ENCODE measurements at regions not wholly inside any gene's neighbourhood (a gene's known extent, or its start where the extent isn't known, plus 50 kb on each side); places are given as distances from the start of the nearest gene placed in this dataset.

DNA sequence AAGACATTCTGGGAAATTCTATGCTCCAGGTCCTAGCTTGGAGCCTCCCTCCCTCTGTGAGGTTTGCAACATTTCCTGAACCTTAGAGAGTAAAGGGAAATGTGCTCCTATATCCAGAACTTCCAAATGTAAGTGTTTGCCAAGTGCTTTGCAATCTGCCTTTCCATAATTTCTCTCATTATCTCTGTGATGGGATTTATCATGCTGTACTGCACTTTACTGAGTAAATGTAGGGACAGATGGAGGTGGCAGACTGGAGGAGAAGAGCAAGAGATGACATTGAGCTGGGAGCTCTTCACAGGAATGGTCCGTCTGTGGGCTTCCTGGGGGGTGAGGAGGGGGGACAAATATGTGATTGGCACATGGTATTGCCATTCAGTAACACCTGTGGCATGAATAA, 184.3 kb downstream of the SOX4 start:
- no peak for DNase-seq
- Histone ChIP-seq H3K9me2 (no peaks in the 10 kb centered on the region), H3K9me3 (no peaks in the 10 kb centered on the region), H3K4me1 (ENCODE audit: control insufficient read depth in 1 of 2, insufficient read depth in 2 of 2, low read depth in 1 of 2, low read length in 1 of 2) (peaks cover 3 to 7% of the 10 kb centered on the region in 2 experiments; a peak in 3 of 4 replicates), H3K79me2 (ENCODE audit: insufficient read depth) (peaks cover 14% of the 10 kb centered on the region), H2AFZ (ENCODE audit: low read depth) (no peak overlapping the region), H3F3A (replicated peaks; ENCODE audit: insufficient read depth) (peaks cover 4% of the 10 kb centered on the region), H3K4me2 (no peak overlapping the region), H3K9ac (no peak overlapping the region), H3K27me3 (ENCODE audit: insufficient read depth) (no peaks in the 10 kb centered on the region), H3K27ac (ENCODE audit: low read depth in 2 of 2, low read length in 1 of 2) (no peak overlapping the region), H4K20me1 (ENCODE audit: insufficient read depth) (no peaks in the 10 kb centered on the region), H3K4me3 (ENCODE audit: low read depth in 2 of 2, low read length in 1 of 2) (no peak overlapping the region), H3K36me3 (replicated peaks in 1 of 2; ENCODE audit: control insufficient read depth in 1 of 2, insufficient read depth in 2 of 2, low read length in 1 of 2) (no peaks in the 10 kb centered on the region)
- TF ChIP-seq SMC3 (IDR thresholded peaks at IDR 0.05; ENCODE audit: low read depth, low read length) (no peak), SIN3A (IDR thresholded peaks at IDR 0.05; ENCODE audit: borderline replicate concordance, low read depth, low read length) (no peak), MXI1 (IDR thresholded peaks at IDR 0.05; ENCODE audit: low read depth, low read length) (no peak), TAF1 (IDR thresholded peaks at IDR 0.05; ENCODE audit: borderline replicate concordance, low read depth, low read length) (no peak), CTCF (IDR thresholded peaks at IDR 0.05) (no peak), ELF1 (IDR thresholded peaks at IDR 0.05) (no peak)
- TF ChIP-seq, protein P1, sequence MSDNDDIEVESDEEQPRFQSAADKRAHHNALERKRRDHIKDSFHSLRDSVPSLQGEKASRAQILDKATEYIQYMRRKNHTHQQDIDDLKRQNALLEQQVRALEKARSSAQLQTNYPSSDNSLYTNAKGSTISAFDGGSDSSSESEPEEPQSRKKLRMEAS (IDR thresholded peaks at IDR 0.05; ENCODE audit: low read depth), result no peak
- ChIA-PET POLR2A (no interaction called here), CTCF (interaction anchor here (0.7 kb wide), 1 partner anchor 174 kb away, joined by 4 read pairs; no protein-coding TSS in a partner anchor)
- 100% methylated on average over 1 of the region's 1 CpG for WGBS (ENCODE audit: low lambda C conversion rate)

GRCh38 chr6:21780141-21780540, 186.6 kb downstream of the SOX4 start:
- POLR2A ChIA-PET, result interaction anchor here (1.0 kb wide), 1 partner anchor 48 kb away, joined by 3 read pairs; no protein-coding TSS in a partner anchor
- WGBS (ENCODE audit: low lambda C conversion rate), result 79% methylated on average over 2 of the region's 2 CpGs
- no peak overlapping the region for H2AFZ ChIP-seq (ENCODE audit: low read depth)
- no peaks in the 10 kb centered on the region for H3K27me3 ChIP-seq (ENCODE audit: insufficient read depth)
- CTCF ChIA-PET, result interaction anchor here (1.2 kb wide), 1 partner anchor 11 kb away, joined by 3 read pairs; no protein-coding TSS in a partner anchor
- no peak overlapping the region for H3K4me3 ChIP-seq (ENCODE audit: low read depth in 2 of 2, low read length in 1 of 2)
- H3F3A ChIP-seq (replicated peaks; ENCODE audit: insufficient read depth), result peaks cover 7% of the 10 kb centered on the region
- no peak overlapping the region for H3K9ac ChIP-seq
- no peaks in the 10 kb centered on the region for H3K9me3 ChIP-seq
- no peaks in the 10 kb centered on the region for H3K36me3 ChIP-seq (replicated peaks in 1 of 2; ENCODE audit: control insufficient read depth in 1 of 2, insufficient read depth in 2 of 2, low read length in 1 of 2)
- peak overlapping the region in 1 of 2 experiments; percentile 41; a peak in 1 of 4 replicates for H3K27ac ChIP-seq (ENCODE audit: low read depth in 2 of 2, low read length in 1 of 2)
- peaks cover 6% of the 10 kb centered on the region for H3K79me2 ChIP-seq (ENCODE audit: insufficient read depth)
- no peak for DNase-seq
- H3K9me2 ChIP-seq, result no peaks in the 10 kb centered on the region
- TF ChIP-seq POLR2AphosphoS5 (IDR thresholded peaks at IDR 0.05; ENCODE audit: low read depth, low read length) (no peak), ZBTB33 (IDR thresholded peaks at IDR 0.05; ENCODE audit: borderline replicate concordance, low read depth) (no peak), GATA2 (CRISPR knock-in tag; IDR thresholded peaks at IDR 0.05) (no peak), MXI1 (IDR thresholded peaks at IDR 0.05; ENCODE audit: low read depth, low read length) (no peak), FOXM1 (IDR thresholded peaks at IDR 0.05; ENCODE audit: low read depth) (no peak), FOSL2 (IDR thresholded peaks at IDR 0.05; ENCODE audit: borderline replicate concordance, low read depth) (no peak), CHD2 (IDR thresholded peaks at IDR 0.05; ENCODE audit: low read length, partially characterized antibody) (no peak), EP300 (IDR thresholded peaks at IDR 0.05; ENCODE audit: borderline replicate concordance in 1 of 2, low read depth in 1 of 2, low read length in 1 of 2) (no peak), FOXJ3 (CRISPR knock-in tag; IDR thresholded peaks at IDR 0.05) (no peak), ELF1 (IDR thresholded peaks at IDR 0.05) (no peak)
- TF ChIP-seq, protein P2, sequence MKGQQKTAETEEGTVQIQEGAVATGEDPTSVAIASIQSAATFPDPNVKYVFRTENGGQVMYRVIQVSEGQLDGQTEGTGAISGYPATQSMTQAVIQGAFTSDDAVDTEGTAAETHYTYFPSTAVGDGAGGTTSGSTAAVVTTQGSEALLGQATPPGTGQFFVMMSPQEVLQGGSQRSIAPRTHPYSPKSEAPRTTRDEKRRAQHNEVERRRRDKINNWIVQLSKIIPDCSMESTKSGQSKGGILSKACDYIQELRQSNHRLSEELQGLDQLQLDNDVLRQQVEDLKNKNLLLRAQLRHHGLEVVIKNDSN (IDR thresholded peaks at IDR 0.05; ENCODE audit: borderline replicate concordance, low read depth), result no peak
- TF ChIP-seq, protein P3, sequence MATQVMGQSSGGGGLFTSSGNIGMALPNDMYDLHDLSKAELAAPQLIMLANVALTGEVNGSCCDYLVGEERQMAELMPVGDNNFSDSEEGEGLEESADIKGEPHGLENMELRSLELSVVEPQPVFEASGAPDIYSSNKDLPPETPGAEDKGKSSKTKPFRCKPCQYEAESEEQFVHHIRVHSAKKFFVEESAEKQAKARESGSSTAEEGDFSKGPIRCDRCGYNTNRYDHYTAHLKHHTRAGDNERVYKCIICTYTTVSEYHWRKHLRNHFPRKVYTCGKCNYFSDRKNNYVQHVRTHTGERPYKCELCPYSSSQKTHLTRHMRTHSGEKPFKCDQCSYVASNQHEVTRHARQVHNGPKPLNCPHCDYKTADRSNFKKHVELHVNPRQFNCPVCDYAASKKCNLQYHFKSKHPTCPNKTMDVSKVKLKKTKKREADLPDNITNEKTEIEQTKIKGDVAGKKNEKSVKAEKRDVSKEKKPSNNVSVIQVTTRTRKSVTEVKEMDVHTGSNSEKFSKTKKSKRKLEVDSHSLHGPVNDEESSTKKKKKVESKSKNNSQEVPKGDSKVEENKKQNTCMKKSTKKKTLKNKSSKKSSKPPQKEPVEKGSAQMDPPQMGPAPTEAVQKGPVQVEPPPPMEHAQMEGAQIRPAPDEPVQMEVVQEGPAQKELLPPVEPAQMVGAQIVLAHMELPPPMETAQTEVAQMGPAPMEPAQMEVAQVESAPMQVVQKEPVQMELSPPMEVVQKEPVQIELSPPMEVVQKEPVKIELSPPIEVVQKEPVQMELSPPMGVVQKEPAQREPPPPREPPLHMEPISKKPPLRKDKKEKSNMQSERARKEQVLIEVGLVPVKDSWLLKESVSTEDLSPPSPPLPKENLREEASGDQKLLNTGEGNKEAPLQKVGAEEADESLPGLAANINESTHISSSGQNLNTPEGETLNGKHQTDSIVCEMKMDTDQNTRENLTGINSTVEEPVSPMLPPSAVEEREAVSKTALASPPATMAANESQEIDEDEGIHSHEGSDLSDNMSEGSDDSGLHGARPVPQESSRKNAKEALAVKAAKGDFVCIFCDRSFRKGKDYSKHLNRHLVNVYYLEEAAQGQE (IDR thresholded peaks at IDR 0.05; ENCODE audit: low read depth, low read length), result no peak
- TF ChIP-seq, protein P1 (IDR thresholded peaks at IDR 0.05; ENCODE audit: low read depth), result no peak
- H4K20me1 ChIP-seq (ENCODE audit: insufficient read depth), result no peaks in the 10 kb centered on the region
- peaks cover 0 to 7% of the 10 kb centered on the region in 2 experiments; a peak in 2 of 4 replicates for H3K4me1 ChIP-seq (ENCODE audit: control insufficient read depth in 1 of 2, insufficient read depth in 2 of 2, low read depth in 1 of 2, low read length in 1 of 2)
- no peak overlapping the region for H3K4me2 ChIP-seq
